ENCODE measurements at regions not wholly inside any gene's neighbourhood (a gene's known extent, or its start where the extent isn't known, plus 50 kb on each side); places are given as distances from the start of the nearest gene placed in this dataset.

GRCh38 chr4:13912436-13912925 lies 285.0 kb upstream of the BOD1L1 start:
- peaks cover 9% of the 10 kb centered on the region; the same call in 1 of the 2 replicates for H3K4me1 ChIP-seq (ENCODE audit: low read length)
- TF ChIP-seq EZH2phosphoT487 (IDR thresholded peaks at IDR 0.05; ENCODE audit: low read length): no peak
- TF ChIP-seq EZH2 (optimal IDR thresholded peaks at IDR 0.05; ENCODE audit: low read depth, low read length): no peak
- TF ChIP-seq CTCF (IDR thresholded peaks at IDR 0.05; ENCODE audit: low read length): no peak
- H3F3A ChIP-seq (ENCODE audit: insufficient read depth, low read length): no peaks in the 10 kb centered on the region
- H3K9ac ChIP-seq (ENCODE audit: low read length): no peak overlapping the region
- no peaks in the 10 kb centered on the region for H3K9me3 ChIP-seq (replicated peaks; ENCODE audit: insufficient read depth, low read length)
- H3K9me2 ChIP-seq (replicated peaks; ENCODE audit: insufficient read depth, low read length): no peaks in the 10 kb centered on the region
- H3K4me2 ChIP-seq (ENCODE audit: low read depth, low read length): no peak overlapping the region
- no peak overlapping the region for H3K4me3 ChIP-seq (ENCODE audit: low read length)
- DNase-seq: no peak
- no peaks in the 10 kb centered on the region for H3K36me3 ChIP-seq (replicated peaks; ENCODE audit: insufficient read depth, low read length)
- no peak overlapping the region for H3K27ac ChIP-seq (ENCODE audit: low read length)
- no peaks in the 10 kb centered on the region for H4K20me1 ChIP-seq (ENCODE audit: insufficient read depth, low read length)
- no peaks in the 10 kb centered on the region for H3K79me2 ChIP-seq (ENCODE audit: low read length)
- no peak overlapping the region for H2AFZ ChIP-seq (ENCODE audit: low read length)
- no peaks in the 10 kb centered on the region for H3K27me3 ChIP-seq (replicated peaks; ENCODE audit: insufficient read depth, low read length)

DNA sequence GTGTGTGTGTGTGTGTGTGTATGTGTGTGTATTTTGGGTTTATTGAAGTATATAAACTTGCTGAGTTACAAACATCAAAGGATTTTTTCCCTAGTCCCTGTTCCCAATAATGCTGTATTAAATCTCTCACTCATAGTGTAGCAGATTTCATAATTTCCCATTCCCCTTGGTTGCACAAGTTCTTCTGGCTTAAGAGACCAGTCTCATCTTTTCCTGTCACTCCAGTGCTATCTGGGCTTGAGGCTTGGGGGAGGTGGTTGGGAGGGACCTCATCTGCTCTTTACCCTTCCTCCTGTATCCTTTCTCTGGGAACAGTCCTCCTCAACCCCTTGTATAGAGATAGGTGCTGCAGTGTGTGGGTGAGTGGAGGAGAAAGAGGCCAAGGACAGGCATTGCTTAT lies 285.4 kb upstream of the BOD1L1 start:
- Histone ChIP-seq H3F3A (ENCODE audit: insufficient read depth, low read length) (no peaks in the 10 kb centered on the region), H3K36me3 (replicated peaks; ENCODE audit: insufficient read depth, low read length) (no peaks in the 10 kb centered on the region), H3K27me3 (replicated peaks; ENCODE audit: insufficient read depth, low read length) (no peaks in the 10 kb centered on the region), H3K9me3 (replicated peaks; ENCODE audit: insufficient read depth, low read length) (no peaks in the 10 kb centered on the region), H3K4me1 (ENCODE audit: low read length) (peaks cover 9% of the 10 kb centered on the region; the same call in 1 of the 2 replicates), H3K79me2 (ENCODE audit: low read length) (no peaks in the 10 kb centered on the region), H3K4me3 (ENCODE audit: low read length) (no peak overlapping the region), H2AFZ (ENCODE audit: low read length) (no peak overlapping the region), H3K9me2 (replicated peaks; ENCODE audit: insufficient read depth, low read length) (no peaks in the 10 kb centered on the region), H3K4me2 (ENCODE audit: low read depth, low read length) (no peak overlapping the region), H3K27ac (ENCODE audit: low read length) (no peak overlapping the region), H3K9ac (ENCODE audit: low read length) (no peak overlapping the region), H4K20me1 (ENCODE audit: insufficient read depth, low read length) (no peaks in the 10 kb centered on the region)
- TF ChIP-seq EZH2phosphoT487 (IDR thresholded peaks at IDR 0.05; ENCODE audit: low read length): no peak
- no peak for TF ChIP-seq EZH2 (optimal IDR thresholded peaks at IDR 0.05; ENCODE audit: low read depth, low read length)
- no peak for TF ChIP-seq CTCF (IDR thresholded peaks at IDR 0.05; ENCODE audit: low read length)
- DNase-seq: no peak

- Histone ChIP-seq H3K27me3 (replicated peaks; ENCODE audit: insufficient read depth, low read length) (no peaks in the 10 kb centered on the region), H3K4me2 (ENCODE audit: low read depth, low read length) (no peak overlapping the region), H3K9me3 (replicated peaks; ENCODE audit: insufficient read depth, low read length) (no peaks in the 10 kb centered on the region), H3F3A (ENCODE audit: insufficient read depth, low read length) (peaks cover 8% of the 10 kb centered on the region), H3K27ac (ENCODE audit: low read length) (no peak overlapping the region), H4K20me1 (ENCODE audit: insufficient read depth, low read length) (no peaks in the 10 kb centered on the region), H3K79me2 (ENCODE audit: low read length) (no peaks in the 10 kb centered on the region), H3K4me3 (ENCODE audit: low read length) (no peak overlapping the region), H3K9ac (ENCODE audit: low read length) (no peak overlapping the region), H3K9me2 (replicated peaks; ENCODE audit: insufficient read depth, low read length) (no peaks in the 10 kb centered on the region), H3K4me1 (ENCODE audit: low read length) (peaks cover 21% of the 10 kb centered on the region), H3K36me3 (replicated peaks; ENCODE audit: insufficient read depth, low read length) (no peaks in the 10 kb centered on the region), H2AFZ (ENCODE audit: low read length) (no peak overlapping the region)
- TF ChIP-seq EZH2 (optimal IDR thresholded peaks at IDR 0.05; ENCODE audit: low read depth, low read length): no peak
- no peak for TF ChIP-seq CTCF (IDR thresholded peaks at IDR 0.05; ENCODE audit: low read length)
- TF ChIP-seq EZH2phosphoT487 (IDR thresholded peaks at IDR 0.05; ENCODE audit: low read length): no peak
- DNase-seq: no peak
These were observed 289.5 kb upstream of the BOD1L1 start for GRCh38 chr4:13917015-13917414.

Data from MM.1S (cell line).